SIG-M5 treated with dmso at 0.1 percent for 504 hours (cell line): ENCODE measurements at regions not wholly inside any gene's neighbourhood (a gene's known extent, or its start where the extent isn't known, plus 50 kb on each side); places are given as distances from the start of the nearest gene placed in this dataset.

Source experiments
- DNase-seq: peaks from one replicate; lab custom pipeline; 2025; ENCODE audit not compliant: unreplicated experiment; lab: John Stamatoyannopoulos, UW

GRCh38 chr5:148708854-148709253 lies 54.5 kb upstream of the HTR4 start:
- DNase-seq = no peak

GRCh38 chr5:148711961-148712360 lies 57.6 kb upstream of the HTR4 start:
- DNase-seq = no peak

DNA sequence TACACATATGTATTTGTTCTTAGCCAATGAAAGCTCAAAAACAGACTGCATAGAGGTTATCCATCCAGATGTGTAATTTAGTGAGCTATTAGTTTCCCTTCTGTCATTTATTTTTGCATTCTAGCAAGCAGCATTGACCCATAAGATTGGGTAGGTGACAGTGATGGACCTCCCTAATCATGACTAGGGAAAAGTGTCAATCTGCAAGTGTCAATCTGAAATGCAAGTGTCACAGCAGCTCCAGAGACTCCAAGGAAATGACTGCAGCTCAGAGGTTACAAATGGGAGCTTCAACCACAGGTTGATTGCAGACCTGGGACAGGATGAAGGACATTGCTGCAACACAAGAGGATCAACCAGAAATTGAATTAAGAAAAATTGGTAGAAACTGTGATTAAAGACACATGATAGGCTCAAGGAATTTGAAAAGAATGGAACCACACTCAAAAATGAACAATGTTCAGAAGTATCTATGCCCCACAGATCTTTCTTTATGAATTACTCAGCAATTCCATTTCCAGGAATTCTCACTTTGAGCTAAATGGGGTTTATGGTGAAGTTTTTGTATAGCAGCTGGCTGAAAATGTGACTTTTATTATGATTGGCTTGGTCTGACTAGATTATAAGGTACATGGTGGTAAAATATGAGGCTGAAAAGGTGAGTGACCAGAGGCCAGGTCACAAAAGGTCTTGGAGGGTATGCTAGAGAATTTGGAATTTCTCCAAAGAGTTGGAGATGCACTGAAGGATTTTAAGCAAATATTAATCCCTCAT lies 59.6 kb upstream of the HTR4 start:
- no peak for DNase-seq

DNA sequence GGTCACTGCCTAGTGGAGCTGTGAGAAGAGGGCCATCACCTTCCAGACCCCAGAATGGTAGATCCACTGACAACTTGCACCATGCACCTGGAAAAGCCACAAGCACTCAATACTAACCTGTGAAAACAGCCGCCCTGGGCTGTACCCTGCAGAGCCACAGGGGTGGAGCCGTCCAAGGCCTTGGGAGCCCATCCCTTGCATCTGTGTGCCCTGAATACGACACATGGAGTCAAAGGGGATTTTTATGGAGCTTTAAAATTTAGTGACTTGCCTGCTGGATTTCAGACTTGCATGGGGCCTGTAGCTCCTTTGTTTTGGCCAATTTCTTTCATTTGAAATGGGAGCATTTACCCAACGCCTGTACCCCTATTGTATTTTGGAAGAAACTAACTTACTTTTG lies 62.4 kb upstream of the HTR4 start:
- DNase-seq = no peak

- DNase-seq = no peak
These were observed 63.3 kb upstream of the HTR4 start for GRCh38 chr5:148717668-148718067.

DNA sequence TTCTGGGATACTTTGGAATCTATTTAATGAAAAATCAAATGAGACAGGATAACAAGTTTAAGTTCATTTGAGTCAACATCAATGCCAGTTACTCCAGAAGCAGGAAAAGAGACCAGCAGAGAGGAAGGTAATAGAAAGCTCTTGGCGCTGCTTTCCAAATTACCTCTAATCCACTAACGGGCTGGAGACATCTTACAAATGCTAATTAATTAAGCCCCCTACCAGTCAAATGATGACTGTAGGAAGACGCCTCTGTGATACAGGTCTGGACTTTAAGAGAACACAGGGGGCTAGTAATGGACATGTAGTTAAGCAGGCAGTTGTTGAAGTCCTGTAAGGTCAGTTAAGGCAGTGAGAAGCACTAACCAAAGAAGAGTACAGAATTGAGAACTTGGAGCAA lies 65.3 kb upstream of the HTR4 start:
- DNase-seq = no peak

GRCh38 chr5:148720257-148720656 lies 65.9 kb upstream of the HTR4 start:
- no peak for DNase-seq

GRCh38 chr5:148723143-148723542 lies 68.8 kb upstream of the HTR4 start:
- no peak for DNase-seq

DNA sequence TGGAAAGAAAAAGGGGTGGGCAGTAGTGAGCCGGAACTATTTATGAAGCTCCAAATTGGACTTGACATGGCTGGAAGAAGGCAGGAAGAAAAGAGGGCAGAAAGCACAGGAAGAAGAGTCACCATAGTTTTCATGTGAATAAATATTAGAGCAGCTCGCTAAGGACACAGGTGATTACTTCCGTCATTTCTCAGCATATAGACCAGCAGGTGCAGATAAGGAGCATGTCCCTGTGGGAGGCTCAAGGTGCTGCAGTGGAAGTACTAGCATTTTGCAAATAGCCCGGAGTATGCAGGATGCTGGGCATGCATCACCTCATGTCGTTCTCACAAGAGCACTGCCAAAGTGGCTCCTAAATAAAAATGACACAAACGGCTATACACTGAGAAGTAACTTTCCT lies 71.3 kb upstream of the HTR4 start:
- DNase-seq = no peak

- peak; percentile 9 for DNase-seq
These were observed 74.9 kb upstream of the HTR4 start for GRCh38 chr5:148729182-148729581.

GRCh38 chr5:148730270-148730669 lies 75.9 kb upstream of the HTR4 start:
- no peak for DNase-seq

GRCh38 chr5:148730942-148731898 lies 76.9 kb upstream of the HTR4 start:
- peak; percentile 90 for DNase-seq

- no peak for DNase-seq
These were observed 78.4 kb upstream of the HTR4 start for GRCh38 chr5:148732692-148733091.

DNA sequence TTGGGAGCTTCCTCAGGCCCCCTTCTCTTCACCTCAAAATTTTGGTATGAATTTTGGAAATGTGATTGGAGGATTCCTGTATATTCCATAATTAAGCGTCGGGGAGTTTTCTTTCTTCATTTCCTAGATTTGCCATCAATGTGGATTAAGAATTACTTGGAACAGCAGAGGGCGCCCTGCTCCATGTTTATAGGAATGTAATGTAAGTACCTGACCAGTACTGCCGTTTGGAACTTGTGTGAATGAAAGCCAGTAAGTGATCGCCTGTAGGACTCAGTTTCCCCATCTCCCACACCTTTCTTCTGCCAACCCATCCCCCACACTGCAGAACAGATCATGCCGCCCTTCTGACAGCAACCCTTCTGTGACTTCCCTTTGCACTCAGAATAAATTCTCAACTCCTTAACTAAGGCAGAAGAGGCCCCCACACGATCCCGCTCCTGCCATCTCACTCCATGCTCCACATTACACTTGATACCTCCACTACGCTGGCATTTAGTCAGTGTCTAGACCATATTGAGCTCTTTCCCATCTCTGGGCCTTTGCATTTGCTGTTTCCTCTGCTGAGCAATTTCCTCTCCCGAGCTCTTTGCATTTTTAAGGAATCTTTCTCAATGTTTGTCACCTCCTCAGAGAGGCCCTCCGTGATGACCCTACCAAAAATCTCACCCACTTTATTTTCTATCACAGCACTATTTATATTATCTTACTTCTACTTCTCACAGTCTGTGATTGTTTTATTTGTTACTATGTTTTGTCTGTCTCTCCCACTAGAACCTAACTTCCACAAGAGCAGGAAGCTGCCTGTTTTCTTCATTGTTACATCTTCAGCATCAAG lies 79.5 kb upstream of the HTR4 start:
- DNase-seq = peak; percentile 57

DNA sequence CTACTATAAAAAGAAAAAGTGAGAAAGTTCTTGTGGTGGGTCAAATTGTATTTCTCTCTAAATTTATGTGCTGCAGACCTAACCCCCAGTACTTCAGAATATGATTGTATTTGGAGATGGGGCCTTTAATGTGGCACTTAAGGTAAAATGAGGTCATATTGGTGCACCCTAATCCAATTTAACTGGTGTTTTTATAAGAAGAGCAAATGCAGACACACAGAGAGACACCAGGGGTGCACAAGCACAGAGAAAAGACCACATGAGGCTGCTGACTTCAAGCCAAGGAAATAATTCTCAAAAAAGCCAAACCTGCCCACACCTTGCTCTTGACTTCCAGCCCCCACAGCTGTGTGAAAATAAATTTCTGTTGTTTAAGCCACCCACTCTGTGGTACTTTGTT lies 80.2 kb upstream of the HTR4 start:
- no peak for DNase-seq

- DNase-seq = no peak
These were observed 81.0 kb upstream of the HTR4 start for GRCh38 chr5:148735301-148735835.

DNA sequence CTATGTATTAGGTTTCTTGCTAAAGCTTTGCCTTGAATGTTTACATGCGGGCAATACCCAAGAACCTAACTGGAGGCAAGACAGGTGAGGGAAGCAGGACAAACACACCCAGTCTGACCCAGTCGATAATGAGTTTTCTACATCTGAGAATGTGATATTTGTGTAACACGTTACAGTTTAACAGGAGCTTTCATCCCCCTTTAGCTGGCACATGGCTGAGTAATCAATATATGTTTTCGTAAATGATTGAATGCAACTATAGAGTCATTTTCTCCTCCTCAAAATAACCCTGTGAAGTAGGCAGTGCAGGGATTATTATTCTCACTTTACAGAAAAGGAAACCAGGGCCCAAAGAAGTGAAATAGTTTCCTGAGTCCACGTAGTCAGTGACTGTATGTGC lies 84.7 kb upstream of the HTR4 start:
- DNase-seq = no peak

- DNase-seq = no peak
These were observed 85.2 kb upstream of the HTR4 start for GRCh38 chr5:148739524-148739923.

DNA sequence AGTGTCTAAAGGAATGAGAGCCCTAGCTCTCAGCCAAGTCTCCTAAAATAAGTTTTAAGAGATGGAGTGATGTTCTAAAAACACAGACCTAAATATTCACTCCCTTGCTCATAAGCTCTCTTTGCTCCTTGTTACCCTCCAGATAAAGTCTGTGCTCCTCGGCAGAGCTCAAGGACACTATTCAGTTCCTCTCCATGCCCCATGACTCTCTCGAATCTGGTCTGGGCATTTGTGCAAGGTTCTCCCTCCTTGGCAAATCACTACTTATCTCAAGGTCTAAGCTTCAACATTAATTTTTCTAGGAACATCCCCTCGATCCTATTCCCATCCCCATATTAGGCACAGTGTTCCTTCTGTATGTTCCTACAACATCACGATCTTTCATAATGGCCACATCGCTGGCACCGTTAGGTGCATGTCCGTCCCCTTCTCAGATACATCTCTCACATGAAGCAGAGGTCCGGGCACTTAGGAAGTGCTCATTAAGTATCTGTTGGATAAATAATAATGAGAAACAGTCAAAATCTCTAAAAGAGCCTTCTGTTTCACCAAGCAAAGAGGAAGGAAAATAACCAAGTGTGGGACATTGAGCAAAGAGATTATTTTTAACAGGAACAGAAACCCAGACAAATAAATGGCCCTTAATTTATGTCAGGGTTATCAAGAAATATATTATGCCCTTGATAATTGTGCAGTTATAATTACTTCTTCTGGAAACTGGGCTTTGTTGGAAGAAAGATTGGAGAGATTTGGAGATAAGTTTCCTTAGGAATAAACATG lies 85.9 kb upstream of the HTR4 start:
- DNase-seq = no peak
